ENCODE measurements at regions not wholly inside any gene's neighbourhood (a gene's known extent, or its start where the extent isn't known, plus 50 kb on each side); places are given as distances from the start of the nearest gene placed in this dataset.

DNA sequence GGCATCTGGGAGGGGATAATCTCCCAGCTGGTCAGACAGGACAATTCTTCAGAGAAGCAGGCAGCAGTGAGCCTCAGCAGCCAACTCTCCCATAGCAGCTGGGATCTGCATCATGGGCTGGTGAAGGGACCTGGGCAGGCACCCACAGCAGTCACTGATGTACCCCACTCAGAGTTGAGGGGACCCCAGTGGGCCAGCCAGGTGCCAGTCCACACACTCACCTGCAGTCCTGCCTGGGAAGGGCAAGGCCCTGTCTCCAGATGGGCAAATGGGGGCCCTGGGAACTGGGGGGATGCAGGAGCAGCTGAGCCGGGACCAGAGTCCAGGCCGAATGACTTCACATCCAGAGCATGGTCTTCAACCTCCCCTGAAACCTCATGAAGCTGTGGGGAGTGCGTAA lies 170.4 kb downstream of the ZFP36L2 start:
- no peak overlapping the region for H3K9ac ChIP-seq (ENCODE audit: control insufficient read depth, extremely low read depth, insufficient read depth, low read length)
- no peaks in the 10 kb centered on the region for H3K9me3 ChIP-seq (ENCODE audit: control insufficient read depth, low read depth, low read length)
- H3K4me1 ChIP-seq (ENCODE audit: control insufficient read depth, extremely low read depth, insufficient read depth, low read length) = peaks cover 47% of the 10 kb centered on the region
- no peaks in the 10 kb centered on the region for H3K9me1 ChIP-seq (ENCODE audit: control insufficient read depth, extremely low read depth, insufficient read depth, low read length)
- H4K20me1 ChIP-seq (ENCODE audit: control insufficient read depth, extremely low read depth, insufficient read depth, low read length) = no peaks in the 10 kb centered on the region
- H2AFZ ChIP-seq (ENCODE audit: control insufficient read depth, low read length) = no peak overlapping the region
- no peaks in the 10 kb centered on the region for H3K79me2 ChIP-seq (ENCODE audit: control insufficient read depth, insufficient read depth, low read length)
- DNase-seq (ENCODE audit: low read depth, low spot score) = no peak
- H3K4me3 ChIP-seq (ENCODE audit: control insufficient read depth in 2 of 3, extremely low read depth in 1 of 3, insufficient read depth in 2 of 3, low read depth in 1 of 3, low read length in 3 of 3) = no peak overlapping the region
- FAIRE-seq = no peak
- no peaks in the 10 kb centered on the region for H3K27me3 ChIP-seq (ENCODE audit: control insufficient read depth, extremely low read depth, insufficient read depth, low read length)
- no peak overlapping the region for H3K4me2 ChIP-seq (ENCODE audit: control insufficient read depth, extremely low read depth, insufficient read depth, low read depth, low read length)
- H3K36me3 ChIP-seq (ENCODE audit: control insufficient read depth in 2 of 2, extremely low read depth in 1 of 2, insufficient read depth in 2 of 2, low read length in 2 of 2) = no peaks in the 10 kb centered on the region
- TF ChIP-seq EZH2 (IDR thresholded peaks at IDR 0.05; ENCODE audit: low read length) (no peak), CTCF (optimal IDR thresholded peaks at IDR 0.05 in 1 of 3, IDR thresholded peaks at IDR 0.05 in 1 of 3, conservative IDR thresholded peaks at IDR 0.05 in 1 of 3; ENCODE audit: extremely low read depth in 1 of 3, insufficient read depth in 2 of 3, low read length in 3 of 3) (no peak)
- H3K27ac ChIP-seq (ENCODE audit: control insufficient read depth, insufficient read depth, low read length) = no peak overlapping the region
- dilution Hi-C loops (cut with MboI; ENCODE audit: extremely low pct_ligation_motif_present, low sequenced_read_pairs) = no loop called here

GRCh38 chr2:43055086-43055912 lies 171.1 kb downstream of the ZFP36L2 start:
- TF ChIP-seq EZH2 (IDR thresholded peaks at IDR 0.05; ENCODE audit: low read length) = no peak
- TF ChIP-seq CTCF (optimal IDR thresholded peaks at IDR 0.05 in 1 of 3, IDR thresholded peaks at IDR 0.05 in 1 of 3, conservative IDR thresholded peaks at IDR 0.05 in 1 of 3; ENCODE audit: extremely low read depth in 1 of 3, insufficient read depth in 2 of 3, low read length in 3 of 3) = no peak
- Histone ChIP-seq H3K4me2 (ENCODE audit: control insufficient read depth, extremely low read depth, insufficient read depth, low read depth, low read length) (no peak overlapping the region), H3K27me3 (ENCODE audit: control insufficient read depth, extremely low read depth, insufficient read depth, low read length) (no peaks in the 10 kb centered on the region), H2AFZ (ENCODE audit: control insufficient read depth, low read length) (no peak overlapping the region), H3K9ac (ENCODE audit: control insufficient read depth, extremely low read depth, insufficient read depth, low read length) (no peak overlapping the region), H3K4me3 (ENCODE audit: control insufficient read depth in 2 of 3, extremely low read depth in 1 of 3, insufficient read depth in 2 of 3, low read depth in 1 of 3, low read length in 3 of 3) (no peak overlapping the region), H3K9me1 (ENCODE audit: control insufficient read depth, extremely low read depth, insufficient read depth, low read length) (no peaks in the 10 kb centered on the region), H4K20me1 (ENCODE audit: control insufficient read depth, extremely low read depth, insufficient read depth, low read length) (no peaks in the 10 kb centered on the region), H3K4me1 (ENCODE audit: control insufficient read depth, extremely low read depth, insufficient read depth, low read length) (peaks cover 53% of the 10 kb centered on the region), H3K27ac (ENCODE audit: control insufficient read depth, insufficient read depth, low read length) (no peak overlapping the region), H3K9me3 (ENCODE audit: control insufficient read depth, low read depth, low read length) (no peaks in the 10 kb centered on the region), H3K79me2 (ENCODE audit: control insufficient read depth, insufficient read depth, low read length) (no peaks in the 10 kb centered on the region), H3K36me3 (ENCODE audit: control insufficient read depth in 2 of 2, extremely low read depth in 1 of 2, insufficient read depth in 2 of 2, low read length in 2 of 2) (no peaks in the 10 kb centered on the region)
- dilution Hi-C loops (cut with MboI; ENCODE audit: extremely low pct_ligation_motif_present, low sequenced_read_pairs) = no loop called here
- no peak for DNase-seq (ENCODE audit: low read depth, low spot score)
- FAIRE-seq = no peak

Data from keratinocyte (primary cell).